ENCODE measurements at regions not wholly inside any gene's neighbourhood (a gene's known extent, or its start where the extent isn't known, plus 50 kb on each side); places are given as distances from the start of the nearest gene placed in this dataset.
"Not testable (repeated sequence)": the region's sequence is repeated elsewhere in the genome, so short reads cannot be mapped to it uniquely, and the experiment has no call there.

- no peak overlapping the region for H3K4me3 ChIP-seq (ENCODE audit: low read depth, low read length)
- no peak for TF ChIP-seq CTCF (IDR thresholded peaks at IDR 0.05; ENCODE audit: insufficient read depth, low read depth, low read length, missing control alignments)
- no peak for DNase-seq (ENCODE audit: low read depth)
Observed at GRCh38 chr10:125235093-125236069, 75.0 kb upstream of the CTBP2 start.

GRCh38 chr10:125234576-125234975 lies 74.2 kb upstream of the CTBP2 start:
- not testable (repeated sequence) for DNase-seq (ENCODE audit: low read depth)

DNA sequence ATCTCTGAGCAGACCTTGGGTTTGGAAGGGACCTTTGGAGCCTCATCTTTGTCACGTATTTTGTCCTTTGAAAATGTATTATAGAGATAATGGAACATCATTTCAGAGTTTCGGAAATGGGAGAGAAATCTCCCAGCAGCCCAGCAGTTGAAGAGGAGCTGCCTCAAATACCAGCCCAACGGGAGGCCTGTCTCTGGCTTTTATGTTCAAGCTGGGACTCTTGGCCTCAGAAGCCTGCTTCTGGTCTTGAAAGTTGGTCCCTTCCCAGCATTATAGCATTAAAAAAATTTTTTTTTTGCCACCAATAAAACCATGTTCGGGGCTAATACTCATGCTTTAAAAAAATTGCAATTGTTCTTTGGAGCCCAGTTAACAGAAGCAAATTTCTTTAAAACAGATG lies 73.4 kb upstream of the CTBP2 start:
- no peak overlapping the region for H3K4me3 ChIP-seq (ENCODE audit: low read depth, low read length)
- TF ChIP-seq CTCF (IDR thresholded peaks at IDR 0.05; ENCODE audit: insufficient read depth, low read depth, low read length, missing control alignments), result no peak
- DNase-seq (ENCODE audit: low read depth), result no peak

More at GRCh38 chr10:125234576-125234975, 74.2 kb upstream of the CTBP2 start:
- not testable (repeated sequence) for H3K4me3 ChIP-seq (ENCODE audit: low read depth, low read length)

- H3K4me3 ChIP-seq (ENCODE audit: low read depth, low read length), result no peak overlapping the region
- DNase-seq (ENCODE audit: low read depth), result no peak
- TF ChIP-seq CTCF (IDR thresholded peaks at IDR 0.05; ENCODE audit: insufficient read depth, low read depth, low read length, missing control alignments), result no peak
Observed at GRCh38 chr10:125232841-125233240, 72.5 kb upstream of the CTBP2 start.

DNA sequence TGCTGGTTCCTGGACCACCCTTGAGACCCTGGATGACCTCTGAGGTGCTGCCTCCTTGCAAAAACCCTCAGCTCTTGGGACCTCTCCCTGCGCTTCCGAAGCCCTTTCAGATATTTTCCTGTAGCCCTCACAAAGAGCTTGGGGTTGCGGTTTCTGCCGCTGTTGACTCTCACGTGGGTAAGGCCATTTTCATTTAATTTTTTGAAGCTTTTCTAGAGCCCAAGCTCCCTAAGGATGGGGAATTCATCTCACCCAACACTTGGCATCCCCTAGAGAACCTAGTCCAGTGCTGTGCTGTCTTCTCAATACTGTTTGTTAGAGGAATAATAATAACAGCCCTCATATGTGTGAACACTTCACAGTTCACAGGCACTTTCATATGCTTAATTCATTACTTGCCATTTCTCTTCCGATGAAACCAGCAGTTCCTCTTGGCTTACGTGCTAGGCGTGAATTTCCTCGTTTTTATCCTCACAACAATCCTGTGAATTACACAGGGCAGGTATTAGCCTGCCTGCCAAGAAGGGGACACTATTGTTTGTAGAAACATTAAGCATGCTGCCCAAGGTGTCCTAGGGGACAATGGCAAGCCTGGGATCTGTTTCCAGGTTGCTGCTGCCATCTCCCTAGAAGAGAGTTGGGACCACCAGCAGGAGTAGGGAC lies 71.6 kb upstream of the CTBP2 start:
- no peak for TF ChIP-seq CTCF (IDR thresholded peaks at IDR 0.05; ENCODE audit: insufficient read depth, low read depth, low read length, missing control alignments)
- no peak overlapping the region for H3K4me3 ChIP-seq (ENCODE audit: low read depth, low read length)
- no peak for DNase-seq (ENCODE audit: low read depth)

- DNase-seq (ENCODE audit: low read depth), result no peak
- H3K4me3 ChIP-seq (ENCODE audit: low read depth, low read length), result no peak overlapping the region
Observed at GRCh38 chr10:125231116-125231812, 70.9 kb upstream of the CTBP2 start.

More at GRCh38 chr10:125231116-125231812, 70.9 kb upstream of the CTBP2 start:
- TF ChIP-seq CTCF (IDR thresholded peaks at IDR 0.05; ENCODE audit: insufficient read depth, low read depth, low read length, missing control alignments), result no peak

Measured in GM12865 (cell line).